Loucy (cell line): ENCODE measurements at regions not wholly inside any gene's neighbourhood (a gene's known extent, or its start where the extent isn't known, plus 50 kb on each side); places are given as distances from the start of the nearest gene placed in this dataset.

Experiments
- H2AFZ ChIP-seq: fragments of 200-600 bp; sonication (generic); 2 replicates; pipeline ENCODE4 v1.6.0; 2016; ENCODE audit warnings: antibody characterized with exemption, mild to moderate bottlenecking, low read length, moderate library complexity
- H3F3A ChIP-seq: fragments of 200-600 bp; 2 replicates; pipeline ENCODE4 v1.6.0; 2016; ENCODE audit warnings: antibody characterized with exemption, low read depth, mild to moderate bottlenecking
- H3K27me3 ChIP-seq: fragments of 200-600 bp; sonication (generic); 2 replicates; pipeline ENCODE4 v1.6.1; 2014; ENCODE audit warnings: low read length, mild to moderate bottlenecking; ENCODE audit not compliant: insufficient read depth, poor library complexity, severe bottlenecking
- H3K36me3 ChIP-seq: fragments of 200-600 bp; sonication (generic); 2 replicates; pipeline ENCODE4 v1.6.1; 2016; ENCODE audit warnings: low read length; ENCODE audit not compliant: insufficient read depth
- H3K4me1 ChIP-seq: fragments of 200-600 bp; sonication (generic); 2 replicates; pipeline ENCODE4 v1.5.1; 2014; ENCODE audit warnings: low read length, mild to moderate bottlenecking; ENCODE audit not compliant: insufficient read depth, poor library complexity, severe bottlenecking
- H3K4me2 ChIP-seq: fragments of 200-600 bp; sonication (generic); 2 replicates; pipeline ENCODE4 v1.6.0; 2014; ENCODE audit warnings: antibody characterized with exemption, low read length, low read depth, mild to moderate bottlenecking; ENCODE audit not compliant: poor library complexity, severe bottlenecking
- H3K4me3 ChIP-seq: fragments of 200-600 bp; sonication (generic); 2 replicates; pipeline ENCODE4 v1.5.1; 2014; ENCODE audit warnings: low read length, mild to moderate bottlenecking, mixed read lengths; ENCODE audit not compliant: poor library complexity, severe bottlenecking
- H3K79me2 ChIP-seq: fragments of 200-600 bp; sonication (generic); 2 replicates; pipeline ENCODE4 v1.6.1; 2014; ENCODE audit warnings: low read length; ENCODE audit not compliant: insufficient read depth
- H3K9ac ChIP-seq: fragments of 200-600 bp; sonication (generic); 2 replicates; pipeline ENCODE4 v1.6.0; 2014; ENCODE audit warnings: mild to moderate bottlenecking, low read depth, low read length, moderate library complexity; ENCODE audit not compliant: poor library complexity, severe bottlenecking
- H3K9me2 ChIP-seq: fragments of 200-600 bp; sonication (generic); replicated peaks from 2 replicates; pipeline ENCODE4 v1.6.1; 2016; ENCODE audit warnings: low read depth, low read length, mixed read lengths
- H3K9me3 ChIP-seq: fragments of 200-600 bp; sonication (generic); 2 replicates; pipeline ENCODE4 v1.6.1; 2014; ENCODE audit warnings: mild to moderate bottlenecking, antibody characterized with exemption, low read length, low read depth; ENCODE audit not compliant: insufficient read depth
- H4K20me1 ChIP-seq: fragments of 200-600 bp; sonication (generic); 2 replicates; pipeline ENCODE4 v1.6.0; 2014; ENCODE audit warnings: antibody characterized with exemption, low read length, mild to moderate bottlenecking; ENCODE audit not compliant: insufficient read depth, poor library complexity, severe bottlenecking
- CTCF ChIP-seq: fragments of 200-600 bp; sonication (generic); conservative IDR thresholded peaks from 2 replicates; pipeline ENCODE4 v1.5.1; 2014; ENCODE audit warnings: mild to moderate bottlenecking, antibody characterized with exemption, low read length
- EZH2phosphoT487 ChIP-seq: fragments of 200-600 bp; IDR thresholded peaks from 2 replicates; pipeline ENCODE4 v1.6.1; 2018; ENCODE audit warnings: antibody characterized with exemption, mild to moderate bottlenecking, moderate library complexity, borderline replicate concordance

- TF ChIP-seq CTCF (no peak), EZH2phosphoT487 (no peak)
- Histone ChIP-seq H3K9ac (no peak overlapping the region), H3K4me3 (no peak overlapping the region), H3K4me1 (no peaks in the 10 kb centered on the region), H3K9me2 (no peaks in the 10 kb centered on the region), H2AFZ (no peak overlapping the region), H3K27me3 (no peaks in the 10 kb centered on the region), H3K79me2 (peaks cover 58% of the 10 kb centered on the region), H4K20me1 (peaks cover 46% of the 10 kb centered on the region), H3K9me3 (no peaks in the 10 kb centered on the region), H3F3A (no peaks in the 10 kb centered on the region), H3K4me2 (no peak overlapping the region), H3K36me3 (peaks cover 84% of the 10 kb centered on the region; the same call in 1 of the 2 replicates)
Measured at GRCh38 chr22:25361899-25362214, 142.4 kb downstream of the CRYBB2 start.

GRCh38 chr22:25362215-25362882 is 142.9 kb downstream of the CRYBB2 start:
- no peak overlapping the region for H3K9ac ChIP-seq
- H3K4me2 ChIP-seq: no peak overlapping the region
- H3K9me3 ChIP-seq: no peaks in the 10 kb centered on the region
- TF ChIP-seq EZH2phosphoT487 (no peak), CTCF (peak; percentile 97)
- no peaks in the 10 kb centered on the region for H3K27me3 ChIP-seq
- no peaks in the 10 kb centered on the region for H3K4me1 ChIP-seq
- no peak overlapping the region for H3K4me3 ChIP-seq
- H3F3A ChIP-seq: no peaks in the 10 kb centered on the region
- H2AFZ ChIP-seq: no peak overlapping the region
- peaks cover 84% of the 10 kb centered on the region; the same call in 1 of the 2 replicates for H3K36me3 ChIP-seq
- H3K9me2 ChIP-seq: no peaks in the 10 kb centered on the region
- H4K20me1 ChIP-seq: peaks cover 50% of the 10 kb centered on the region
- H3K79me2 ChIP-seq: peaks cover 63% of the 10 kb centered on the region

GRCh38 chr22:25362883-25363240 is 143.4 kb downstream of the CRYBB2 start:
- TF ChIP-seq CTCF: no peak
- no peak for TF ChIP-seq EZH2phosphoT487

More at GRCh38 chr22:25362883-25363240, 143.4 kb downstream of the CRYBB2 start:
- H4K20me1 ChIP-seq: peaks cover 52% of the 10 kb centered on the region
- no peaks in the 10 kb centered on the region for H3F3A ChIP-seq
- H3K4me1 ChIP-seq: no peaks in the 10 kb centered on the region
- H3K27me3 ChIP-seq: no peaks in the 10 kb centered on the region
- no peak overlapping the region for H3K9ac ChIP-seq
- peaks cover 84% of the 10 kb centered on the region; the same call in 1 of the 2 replicates for H3K36me3 ChIP-seq
- H3K79me2 ChIP-seq: peaks cover 68% of the 10 kb centered on the region
- H3K9me2 ChIP-seq: no peaks in the 10 kb centered on the region
- H3K4me2 ChIP-seq: no peak overlapping the region
- no peaks in the 10 kb centered on the region for H3K9me3 ChIP-seq
- no peak overlapping the region for H2AFZ ChIP-seq
- H3K4me3 ChIP-seq: no peak overlapping the region
